ENCODE measurements at regions not wholly inside any gene's neighbourhood (a gene's known extent, or its start where the extent isn't known, plus 50 kb on each side); places are given as distances from the start of the nearest gene placed in this dataset.

- Histone ChIP-seq H3K9me3 (ENCODE audit: low read length) (no peaks in the 10 kb centered on the region), H3K4me3 (ENCODE audit: low read depth in 1 of 2, low read length in 2 of 2) (no peak overlapping the region), H3K27me3 (ENCODE audit: control insufficient read depth in 1 of 2, insufficient read depth in 2 of 2, low read length in 2 of 2) (no peaks in the 10 kb centered on the region), H3K27ac (ENCODE audit: low read depth, low read length) (no peak overlapping the region), H3K9ac (ENCODE audit: low read length) (no peak overlapping the region), H3K36me3 (ENCODE audit: insufficient read depth, low read length) (no peaks in the 10 kb centered on the region), H3K4me1 (ENCODE audit: insufficient read depth, low read length) (no peaks in the 10 kb centered on the region)
These were observed 178.6 kb downstream of the PLCE1 start for GRCh38 chr10:94172332-94172731.

- no peak overlapping the region for H3K27ac ChIP-seq (ENCODE audit: low read depth, low read length)
- no peak overlapping the region for H3K9ac ChIP-seq (ENCODE audit: low read length)
- H3K9me3 ChIP-seq (ENCODE audit: low read length), result no peaks in the 10 kb centered on the region
- no peaks in the 10 kb centered on the region for H3K27me3 ChIP-seq (ENCODE audit: control insufficient read depth in 1 of 2, insufficient read depth in 2 of 2, low read length in 2 of 2)
- no peaks in the 10 kb centered on the region for H3K4me1 ChIP-seq (ENCODE audit: insufficient read depth, low read length)
- no peaks in the 10 kb centered on the region for H3K36me3 ChIP-seq (ENCODE audit: insufficient read depth, low read length)
- no peak overlapping the region for H3K4me3 ChIP-seq (ENCODE audit: low read depth in 1 of 2, low read length in 2 of 2)
These were observed 179.9 kb downstream of the PLCE1 start for GRCh38 chr10:94173594-94173993.

GRCh38 chr10:94174838-94175237 lies 181.1 kb downstream of the PLCE1 start:
- H3K27ac ChIP-seq (ENCODE audit: low read depth, low read length), result no peak overlapping the region
- no peaks in the 10 kb centered on the region for H3K36me3 ChIP-seq (ENCODE audit: insufficient read depth, low read length)
- no peaks in the 10 kb centered on the region for H3K9me3 ChIP-seq (ENCODE audit: low read length)
- H3K9ac ChIP-seq (ENCODE audit: low read length), result no peak overlapping the region
- no peaks in the 10 kb centered on the region for H3K27me3 ChIP-seq (ENCODE audit: control insufficient read depth in 1 of 2, insufficient read depth in 2 of 2, low read length in 2 of 2)
- H3K4me3 ChIP-seq (ENCODE audit: low read depth in 1 of 2, low read length in 2 of 2), result no peak overlapping the region
- H3K4me1 ChIP-seq (ENCODE audit: insufficient read depth, low read length), result no peaks in the 10 kb centered on the region

GRCh38 chr10:94178475-94179253 lies 184.1 kb downstream of the NOC3L start:
- Histone ChIP-seq H3K4me1 (ENCODE audit: insufficient read depth, low read length) (no peaks in the 10 kb centered on the region), H3K9ac (ENCODE audit: low read length) (no peak overlapping the region), H3K36me3 (ENCODE audit: insufficient read depth, low read length) (no peaks in the 10 kb centered on the region), H3K27ac (ENCODE audit: low read depth, low read length) (no peak overlapping the region), H3K4me3 (ENCODE audit: low read depth in 1 of 2, low read length in 2 of 2) (no peak overlapping the region), H3K27me3 (ENCODE audit: control insufficient read depth in 1 of 2, insufficient read depth in 2 of 2, low read length in 2 of 2) (no peaks in the 10 kb centered on the region), H3K9me3 (ENCODE audit: low read length) (no peaks in the 10 kb centered on the region)

GRCh38 chr10:94180576-94180975 lies 182.2 kb downstream of the NOC3L start:
- Histone ChIP-seq H3K36me3 (ENCODE audit: insufficient read depth, low read length) (no peaks in the 10 kb centered on the region), H3K27me3 (ENCODE audit: control insufficient read depth in 1 of 2, insufficient read depth in 2 of 2, low read length in 2 of 2) (no peaks in the 10 kb centered on the region), H3K9me3 (ENCODE audit: low read length) (no peaks in the 10 kb centered on the region), H3K4me1 (ENCODE audit: insufficient read depth, low read length) (no peaks in the 10 kb centered on the region), H3K4me3 (ENCODE audit: low read depth in 1 of 2, low read length in 2 of 2) (no peak overlapping the region), H3K9ac (ENCODE audit: low read length) (no peak overlapping the region), H3K27ac (ENCODE audit: low read depth, low read length) (no peak overlapping the region)

GRCh38 chr10:94183666-94184264 lies 179.0 kb downstream of the NOC3L start:
- Histone ChIP-seq H3K9ac (ENCODE audit: low read length) (no peak overlapping the region), H3K4me3 (ENCODE audit: low read depth in 1 of 2, low read length in 2 of 2) (no peak overlapping the region), H3K27me3 (ENCODE audit: control insufficient read depth in 1 of 2, insufficient read depth in 2 of 2, low read length in 2 of 2) (no peaks in the 10 kb centered on the region), H3K4me1 (ENCODE audit: insufficient read depth, low read length) (no peaks in the 10 kb centered on the region), H3K9me3 (ENCODE audit: low read length) (no peaks in the 10 kb centered on the region), H3K36me3 (ENCODE audit: insufficient read depth, low read length) (no peaks in the 10 kb centered on the region), H3K27ac (ENCODE audit: low read depth, low read length) (no peak overlapping the region)

- Histone ChIP-seq H3K9ac (ENCODE audit: low read length) (no peak overlapping the region), H3K4me3 (ENCODE audit: low read depth in 1 of 2, low read length in 2 of 2) (no peak overlapping the region), H3K4me1 (ENCODE audit: insufficient read depth, low read length) (no peaks in the 10 kb centered on the region), H3K9me3 (ENCODE audit: low read length) (no peaks in the 10 kb centered on the region), H3K36me3 (ENCODE audit: insufficient read depth, low read length) (no peaks in the 10 kb centered on the region), H3K27me3 (ENCODE audit: control insufficient read depth in 1 of 2, insufficient read depth in 2 of 2, low read length in 2 of 2) (no peaks in the 10 kb centered on the region), H3K27ac (ENCODE audit: low read depth, low read length) (no peak overlapping the region)
These were observed 176.0 kb downstream of the NOC3L start for GRCh38 chr10:94186722-94187121.

- Histone ChIP-seq H3K9ac (ENCODE audit: low read length) (no peak overlapping the region), H3K36me3 (ENCODE audit: insufficient read depth, low read length) (no peaks in the 10 kb centered on the region), H3K27ac (ENCODE audit: low read depth, low read length) (peak overlapping the region; percentile 2), H3K27me3 (ENCODE audit: control insufficient read depth in 1 of 2, insufficient read depth in 2 of 2, low read length in 2 of 2) (no peaks in the 10 kb centered on the region), H3K4me3 (ENCODE audit: low read depth in 1 of 2, low read length in 2 of 2) (no peak overlapping the region), H3K4me1 (ENCODE audit: insufficient read depth, low read length) (peaks cover 33% of the 10 kb centered on the region), H3K9me3 (ENCODE audit: low read length) (no peaks in the 10 kb centered on the region)
These were observed 170.4 kb downstream of the NOC3L start for GRCh38 chr10:94192333-94192732.

GRCh38 chr10:94192974-94193373 lies 169.8 kb downstream of the NOC3L start:
- peaks cover 33% of the 10 kb centered on the region for H3K4me1 ChIP-seq (ENCODE audit: insufficient read depth, low read length)
- H3K9me3 ChIP-seq (ENCODE audit: low read length), result no peaks in the 10 kb centered on the region
- H3K4me3 ChIP-seq (ENCODE audit: low read depth in 1 of 2, low read length in 2 of 2), result no peak overlapping the region
- no peak overlapping the region for H3K9ac ChIP-seq (ENCODE audit: low read length)
- H3K27ac ChIP-seq (ENCODE audit: low read depth, low read length), result peak overlapping the region; percentile 2
- H3K36me3 ChIP-seq (ENCODE audit: insufficient read depth, low read length), result no peaks in the 10 kb centered on the region
- no peaks in the 10 kb centered on the region for H3K27me3 ChIP-seq (ENCODE audit: control insufficient read depth in 1 of 2, insufficient read depth in 2 of 2, low read length in 2 of 2)

- H3K36me3 ChIP-seq (ENCODE audit: insufficient read depth, low read length), result no peaks in the 10 kb centered on the region
- peak overlapping the region; percentile 59 for H3K27ac ChIP-seq (ENCODE audit: low read depth, low read length)
These were observed 169.2 kb downstream of the NOC3L start for GRCh38 chr10:94193466-94193924.

GRCh38 chr10:94194256-94194655 lies 168.5 kb downstream of the NOC3L start:
- Histone ChIP-seq H3K9me3 (ENCODE audit: low read length) (no peaks in the 10 kb centered on the region), H3K4me3 (ENCODE audit: low read depth in 1 of 2, low read length in 2 of 2) (peak overlapping the region in 1 of 2 donors; percentile 9), H3K9ac (ENCODE audit: low read length) (no peak overlapping the region), H3K27ac (ENCODE audit: low read depth, low read length) (no peak overlapping the region), H3K4me1 (ENCODE audit: insufficient read depth, low read length) (peaks cover 33% of the 10 kb centered on the region), H3K27me3 (ENCODE audit: control insufficient read depth in 1 of 2, insufficient read depth in 2 of 2, low read length in 2 of 2) (no peaks in the 10 kb centered on the region), H3K36me3 (ENCODE audit: insufficient read depth, low read length) (no peaks in the 10 kb centered on the region)

More at GRCh38 chr10:94193466-94193924, 169.2 kb downstream of the NOC3L start:
- no peaks in the 10 kb centered on the region for H3K27me3 ChIP-seq (ENCODE audit: control insufficient read depth in 1 of 2, insufficient read depth in 2 of 2, low read length in 2 of 2)
- no peaks in the 10 kb centered on the region for H3K9me3 ChIP-seq (ENCODE audit: low read length)
- no peak overlapping the region for H3K4me3 ChIP-seq (ENCODE audit: low read depth in 1 of 2, low read length in 2 of 2)
- H3K4me1 ChIP-seq (ENCODE audit: insufficient read depth, low read length), result peaks cover 33% of the 10 kb centered on the region
- H3K9ac ChIP-seq (ENCODE audit: low read length), result no peak overlapping the region

- no peaks in the 10 kb centered on the region for H3K36me3 ChIP-seq (ENCODE audit: insufficient read depth, low read length)
- H3K9ac ChIP-seq (ENCODE audit: low read length), result no peak overlapping the region
- no peak overlapping the region for H3K4me3 ChIP-seq (ENCODE audit: low read depth in 1 of 2, low read length in 2 of 2)
- H3K9me3 ChIP-seq (ENCODE audit: low read length), result no peaks in the 10 kb centered on the region
- H3K4me1 ChIP-seq (ENCODE audit: insufficient read depth, low read length), result peaks cover 33% of the 10 kb centered on the region
- H3K27me3 ChIP-seq (ENCODE audit: control insufficient read depth in 1 of 2, insufficient read depth in 2 of 2, low read length in 2 of 2), result no peaks in the 10 kb centered on the region
- H3K27ac ChIP-seq (ENCODE audit: low read depth, low read length), result no peak overlapping the region
These were observed 165.5 kb downstream of the NOC3L start for GRCh38 chr10:94197241-94197640.

Measured in muscle layer of colon (tissue), 2 donors.